Ovary (tissue), 3 donors: ENCODE measurements at regions not wholly inside any gene's neighbourhood (a gene's known extent, or its start where the extent isn't known, plus 50 kb on each side); places are given as distances from the start of the nearest gene placed in this dataset.

Experiments
- EP300 ChIP-seq: sonication (generic); formaldehyde crosslinking; IDR thresholded peaks from one replicate; pipeline ENCODE4 v1.6.1; 2017; ENCODE audit warnings: antibody characterized with exemption
- POLR2A ChIP-seq: fragments of 450-650 bp; IDR thresholded peaks from one replicate; pipeline ENCODE4 v1.6.1; 2017; ENCODE audit warnings: antibody characterized with exemption, mild to moderate bottlenecking, moderate library complexity
- TF ChIP-seq, protein P1 (sequence below), 3 donors: fragments of 450-650 bp in 2 of 3; fragments of 200-600 bp in 1 of 3; IDR thresholded peaks; one replicate each; pipeline versions ENCODE4 v1.5.1 to v1.8.0; 2016 to 2022; ENCODE audit warnings: antibody characterized with exemption in 3 of 3, mild to moderate bottlenecking in 1 of 3
- donor health status: DM: no; HTN: no; CAD: no.

DNA sequence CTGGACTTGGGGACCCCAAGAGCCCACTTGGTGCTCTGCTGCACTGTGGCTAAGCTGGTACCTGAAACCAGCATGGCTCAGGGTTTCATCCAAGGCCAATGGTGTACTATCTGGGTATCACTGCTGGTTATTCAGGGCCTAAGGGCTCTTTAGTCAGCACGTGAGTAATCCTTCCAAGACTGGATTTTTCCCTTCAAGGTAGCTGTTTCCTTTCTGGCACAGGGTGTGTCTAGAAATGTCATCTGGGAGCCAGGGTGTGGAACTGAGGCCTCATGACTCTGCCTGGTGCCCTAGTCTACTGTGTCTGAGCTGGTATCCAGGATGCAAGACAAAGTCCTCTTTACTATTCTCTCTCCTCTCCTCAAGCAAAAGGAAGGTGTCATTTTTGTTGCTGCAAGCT lies 99.0 kb upstream of the QRFPR start:
- TF ChIP-seq, protein P1, sequence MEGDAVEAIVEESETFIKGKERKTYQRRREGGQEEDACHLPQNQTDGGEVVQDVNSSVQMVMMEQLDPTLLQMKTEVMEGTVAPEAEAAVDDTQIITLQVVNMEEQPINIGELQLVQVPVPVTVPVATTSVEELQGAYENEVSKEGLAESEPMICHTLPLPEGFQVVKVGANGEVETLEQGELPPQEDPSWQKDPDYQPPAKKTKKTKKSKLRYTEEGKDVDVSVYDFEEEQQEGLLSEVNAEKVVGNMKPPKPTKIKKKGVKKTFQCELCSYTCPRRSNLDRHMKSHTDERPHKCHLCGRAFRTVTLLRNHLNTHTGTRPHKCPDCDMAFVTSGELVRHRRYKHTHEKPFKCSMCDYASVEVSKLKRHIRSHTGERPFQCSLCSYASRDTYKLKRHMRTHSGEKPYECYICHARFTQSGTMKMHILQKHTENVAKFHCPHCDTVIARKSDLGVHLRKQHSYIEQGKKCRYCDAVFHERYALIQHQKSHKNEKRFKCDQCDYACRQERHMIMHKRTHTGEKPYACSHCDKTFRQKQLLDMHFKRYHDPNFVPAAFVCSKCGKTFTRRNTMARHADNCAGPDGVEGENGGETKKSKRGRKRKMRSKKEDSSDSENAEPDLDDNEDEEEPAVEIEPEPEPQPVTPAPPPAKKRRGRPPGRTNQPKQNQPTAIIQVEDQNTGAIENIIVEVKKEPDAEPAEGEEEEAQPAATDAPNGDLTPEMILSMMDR (IDR thresholded peaks at IDR 0.05) = no peak
- TF ChIP-seq POLR2A = no peak
- no peak for TF ChIP-seq EP300
